ENCODE measurements at regions not wholly inside any gene's neighbourhood (a gene's known extent, or its start where the extent isn't known, plus 50 kb on each side); places are given as distances from the start of the nearest gene placed in this dataset.
"Not testable (repeated sequence)": the region's sequence is repeated elsewhere in the genome, so short reads cannot be mapped to it uniquely, and the experiment has no call there.

DNA sequence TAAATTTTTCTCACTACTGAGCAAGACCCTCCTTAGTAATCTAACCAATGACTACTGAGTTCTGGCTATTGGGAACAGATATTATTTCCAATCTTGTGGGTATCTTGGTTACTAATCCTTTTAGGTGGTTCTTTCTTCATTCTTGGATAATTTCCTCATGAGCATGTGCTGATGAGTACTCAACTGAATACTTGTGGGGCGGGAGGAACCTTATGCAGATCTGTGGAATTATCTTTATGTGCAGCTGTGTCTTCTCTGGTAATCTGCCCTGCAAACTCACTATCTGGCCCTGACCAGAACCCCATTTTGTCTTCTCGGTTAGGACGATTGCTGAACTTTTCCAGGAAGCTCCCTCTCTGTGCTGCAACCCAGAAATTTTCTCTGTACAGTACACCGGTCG is 89.7 kb upstream of the TRPC4 start:
- no peak overlapping the region for H3K4me2 ChIP-seq
- ATAC-seq: no peak

DNA sequence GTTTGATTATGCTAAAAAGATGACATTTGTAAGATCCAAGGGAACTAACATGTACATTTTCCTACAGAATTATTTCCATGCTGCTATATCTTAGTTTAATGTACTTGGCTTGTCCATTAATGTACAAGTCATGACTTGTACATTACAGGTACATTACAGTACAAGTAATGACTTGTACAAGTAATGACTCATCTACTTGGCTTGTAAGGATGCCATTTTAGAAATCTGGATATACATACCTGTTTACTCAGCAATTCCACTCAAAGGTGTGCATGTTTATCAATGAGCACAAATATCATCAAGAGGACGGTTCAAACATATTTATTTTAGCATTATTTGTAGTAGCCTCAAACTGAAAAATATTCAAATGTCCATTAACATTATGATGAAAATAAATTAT is 87.0 kb upstream of the TRPC4 start:
- H3K36me3 ChIP-seq (ENCODE audit: insufficient read depth): no peaks in the 10 kb centered on the region
- Mint-ChIP-seq H3K9me3 (no peaks in the 10 kb centered on the region), H3K4me1 (no peaks in the 10 kb centered on the region; the same call in 2 of the 3 replicates), H3K27ac (no peak overlapping the region), H3K27me3 (ENCODE audit: insufficient read depth, low read depth, poor library complexity) (no peaks in the 10 kb centered on the region), H3K36me3 (ENCODE audit: low read depth) (no peaks in the 10 kb centered on the region), H3K4me3 (no peak overlapping the region)
- H3K79me2 ChIP-seq (replicated peaks; ENCODE audit: insufficient read depth): no peaks in the 10 kb centered on the region
- H3K9me2 ChIP-seq (ENCODE audit: insufficient read depth): no peaks in the 10 kb centered on the region
- no peaks in the 10 kb centered on the region for H3K27me3 ChIP-seq (ENCODE audit: insufficient read depth)
- no peak for TF ChIP-seq CREB1 (CRISPR knock-in tag; IDR thresholded peaks at IDR 0.05; ENCODE audit: low read depth)
- H3K4me3 ChIP-seq: no peak overlapping the region
- ATAC-seq: no peak
- H3K4me1 ChIP-seq (ENCODE audit: insufficient read depth): no peaks in the 10 kb centered on the region
- H4K20me1 ChIP-seq (replicated peaks; ENCODE audit: insufficient read depth): no peaks in the 10 kb centered on the region
- DNase-seq (ENCODE audit: low spot score): no peak
- no peak overlapping the region for H2AFZ ChIP-seq
- no peak overlapping the region for H3K4me2 ChIP-seq
- no peaks in the 10 kb centered on the region for H3F3A ChIP-seq (replicated peaks; ENCODE audit: low read depth)
- no peak overlapping the region for H3K27ac ChIP-seq (ENCODE audit: low read depth)

More for the DNA sequence above, 89.7 kb upstream of the TRPC4 start:
- Mint-ChIP-seq H3K36me3 (ENCODE audit: low read depth) (no peaks in the 10 kb centered on the region), H3K4me1 (no peaks in the 10 kb centered on the region; the same call in 2 of the 3 replicates), H3K27me3 (ENCODE audit: insufficient read depth, low read depth, poor library complexity) (no peaks in the 10 kb centered on the region), H3K4me3 (no peak overlapping the region), H3K27ac (no peak overlapping the region), H3K9me3 (no peaks in the 10 kb centered on the region)
- H3K27ac ChIP-seq (ENCODE audit: low read depth): no peak overlapping the region
- peak overlapping the region; percentile 52; the same call in 1 of the 2 replicates for H2AFZ ChIP-seq
- DNase-seq (ENCODE audit: low spot score): no peak
- H3K9me2 ChIP-seq (ENCODE audit: insufficient read depth): no peaks in the 10 kb centered on the region
- no peak overlapping the region for H3K4me3 ChIP-seq
- H4K20me1 ChIP-seq (replicated peaks; ENCODE audit: insufficient read depth): no peaks in the 10 kb centered on the region
- H3K79me2 ChIP-seq (replicated peaks; ENCODE audit: insufficient read depth): no peaks in the 10 kb centered on the region
- H3K4me1 ChIP-seq (ENCODE audit: insufficient read depth): no peaks in the 10 kb centered on the region
- no peaks in the 10 kb centered on the region for H3K36me3 ChIP-seq (ENCODE audit: insufficient read depth)
- no peaks in the 10 kb centered on the region for H3K27me3 ChIP-seq (ENCODE audit: insufficient read depth)
- no peaks in the 10 kb centered on the region for H3F3A ChIP-seq (replicated peaks; ENCODE audit: low read depth)
- TF ChIP-seq JUNB (IDR thresholded peaks at IDR 0.05; ENCODE audit: unreplicated experiment): no peak
- no peak for TF ChIP-seq EZH2phosphoT487 (IDR thresholded peaks at IDR 0.05; ENCODE audit: unreplicated experiment)
- TF ChIP-seq, protein P1, sequence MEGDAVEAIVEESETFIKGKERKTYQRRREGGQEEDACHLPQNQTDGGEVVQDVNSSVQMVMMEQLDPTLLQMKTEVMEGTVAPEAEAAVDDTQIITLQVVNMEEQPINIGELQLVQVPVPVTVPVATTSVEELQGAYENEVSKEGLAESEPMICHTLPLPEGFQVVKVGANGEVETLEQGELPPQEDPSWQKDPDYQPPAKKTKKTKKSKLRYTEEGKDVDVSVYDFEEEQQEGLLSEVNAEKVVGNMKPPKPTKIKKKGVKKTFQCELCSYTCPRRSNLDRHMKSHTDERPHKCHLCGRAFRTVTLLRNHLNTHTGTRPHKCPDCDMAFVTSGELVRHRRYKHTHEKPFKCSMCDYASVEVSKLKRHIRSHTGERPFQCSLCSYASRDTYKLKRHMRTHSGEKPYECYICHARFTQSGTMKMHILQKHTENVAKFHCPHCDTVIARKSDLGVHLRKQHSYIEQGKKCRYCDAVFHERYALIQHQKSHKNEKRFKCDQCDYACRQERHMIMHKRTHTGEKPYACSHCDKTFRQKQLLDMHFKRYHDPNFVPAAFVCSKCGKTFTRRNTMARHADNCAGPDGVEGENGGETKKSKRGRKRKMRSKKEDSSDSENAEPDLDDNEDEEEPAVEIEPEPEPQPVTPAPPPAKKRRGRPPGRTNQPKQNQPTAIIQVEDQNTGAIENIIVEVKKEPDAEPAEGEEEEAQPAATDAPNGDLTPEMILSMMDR (conservative IDR thresholded peaks at IDR 0.05; ENCODE audit: low read depth in 2 of 2): no peak
- TF ChIP-seq, protein P2, sequence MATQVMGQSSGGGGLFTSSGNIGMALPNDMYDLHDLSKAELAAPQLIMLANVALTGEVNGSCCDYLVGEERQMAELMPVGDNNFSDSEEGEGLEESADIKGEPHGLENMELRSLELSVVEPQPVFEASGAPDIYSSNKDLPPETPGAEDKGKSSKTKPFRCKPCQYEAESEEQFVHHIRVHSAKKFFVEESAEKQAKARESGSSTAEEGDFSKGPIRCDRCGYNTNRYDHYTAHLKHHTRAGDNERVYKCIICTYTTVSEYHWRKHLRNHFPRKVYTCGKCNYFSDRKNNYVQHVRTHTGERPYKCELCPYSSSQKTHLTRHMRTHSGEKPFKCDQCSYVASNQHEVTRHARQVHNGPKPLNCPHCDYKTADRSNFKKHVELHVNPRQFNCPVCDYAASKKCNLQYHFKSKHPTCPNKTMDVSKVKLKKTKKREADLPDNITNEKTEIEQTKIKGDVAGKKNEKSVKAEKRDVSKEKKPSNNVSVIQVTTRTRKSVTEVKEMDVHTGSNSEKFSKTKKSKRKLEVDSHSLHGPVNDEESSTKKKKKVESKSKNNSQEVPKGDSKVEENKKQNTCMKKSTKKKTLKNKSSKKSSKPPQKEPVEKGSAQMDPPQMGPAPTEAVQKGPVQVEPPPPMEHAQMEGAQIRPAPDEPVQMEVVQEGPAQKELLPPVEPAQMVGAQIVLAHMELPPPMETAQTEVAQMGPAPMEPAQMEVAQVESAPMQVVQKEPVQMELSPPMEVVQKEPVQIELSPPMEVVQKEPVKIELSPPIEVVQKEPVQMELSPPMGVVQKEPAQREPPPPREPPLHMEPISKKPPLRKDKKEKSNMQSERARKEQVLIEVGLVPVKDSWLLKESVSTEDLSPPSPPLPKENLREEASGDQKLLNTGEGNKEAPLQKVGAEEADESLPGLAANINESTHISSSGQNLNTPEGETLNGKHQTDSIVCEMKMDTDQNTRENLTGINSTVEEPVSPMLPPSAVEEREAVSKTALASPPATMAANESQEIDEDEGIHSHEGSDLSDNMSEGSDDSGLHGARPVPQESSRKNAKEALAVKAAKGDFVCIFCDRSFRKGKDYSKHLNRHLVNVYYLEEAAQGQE (IDR thresholded peaks at IDR 0.05; ENCODE audit: unreplicated experiment): no peak

DNA sequence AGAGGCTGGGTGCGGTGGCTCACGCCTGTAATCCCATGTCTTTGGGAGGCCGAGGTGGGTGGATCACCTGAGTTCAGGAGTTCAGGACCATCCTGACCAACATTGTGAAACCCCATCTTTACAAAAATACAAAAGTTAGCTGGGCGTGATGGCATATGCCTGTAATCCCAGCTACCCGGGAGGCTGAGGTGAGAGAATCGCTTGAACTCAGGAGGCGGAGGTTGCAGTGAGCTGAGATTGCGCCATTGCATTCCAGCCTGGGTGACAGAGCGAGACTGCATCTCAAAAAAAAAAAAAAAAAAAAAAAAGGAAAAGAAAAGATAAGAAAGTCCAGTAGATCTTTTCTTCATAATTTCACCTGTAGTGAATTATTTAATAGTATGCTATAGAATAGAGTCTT is 85.0 kb upstream of the TRPC4 start:
- not testable (repeated sequence) for DNase-seq (ENCODE audit: low spot score); H2AFZ ChIP-seq; H3K4me3 Mint-ChIP-seq; H3K27me3 Mint-ChIP-seq (ENCODE audit: insufficient read depth, low read depth, poor library complexity); H3K27ac ChIP-seq (ENCODE audit: low read depth); H3K4me1 ChIP-seq (ENCODE audit: insufficient read depth); H3K9me3 Mint-ChIP-seq; H3K79me2 ChIP-seq (replicated peaks; ENCODE audit: insufficient read depth); H3K4me3 ChIP-seq; ATAC-seq; H3K36me3 ChIP-seq (ENCODE audit: insufficient read depth); H4K20me1 ChIP-seq (replicated peaks; ENCODE audit: insufficient read depth); H3K27ac Mint-ChIP-seq; H3K36me3 Mint-ChIP-seq (ENCODE audit: low read depth); H3K4me2 ChIP-seq; H3K9me2 ChIP-seq (ENCODE audit: insufficient read depth); H3F3A ChIP-seq (replicated peaks; ENCODE audit: low read depth); H3K4me1 Mint-ChIP-seq; H3K27me3 ChIP-seq (ENCODE audit: insufficient read depth)
